Ovary (tissue), 7 donors: ENCODE measurements at regions not wholly inside any gene's neighbourhood (a gene's known extent, or its start where the extent isn't known, plus 50 kb on each side); places are given as distances from the start of the nearest gene placed in this dataset.

Experiments
- DNase-seq, 5 donors: peaks; one replicate each; pipeline ENCODE4 v3.0.0-alpha.2; 2019 to 2020
- H3K27ac ChIP-seq, 2 donors: fragments of 200-600 bp; one replicate each; pipeline versions ENCODE4 v1.5.1 to v1.8.0; 2019 to 2022
- H3K27me3 ChIP-seq: fragments of 200-600 bp; one replicate; pipeline ENCODE4 v1.8.0; 2022
- H3K36me3 ChIP-seq: fragments of 200-600 bp; sonication (generic); one replicate; pipeline ENCODE4 v1.5.1; 2019
- H3K4me1 ChIP-seq: one replicate; pipeline ENCODE4 v1.8.1; 2013; ENCODE audit warnings: mild to moderate bottlenecking, moderate library complexity; ENCODE audit not compliant: insufficient read depth
- H3K4me3 ChIP-seq: fragments of 200-600 bp; sonication (generic); one replicate; pipeline ENCODE4 v1.5.1; 2017
- H3K9me3 ChIP-seq, 2 donors: fragments of 200-600 bp in 1 of 2; sonication (generic) in 1 of 2; one replicate each; pipeline versions ENCODE4 v1.5.1 to v1.8.1; 2013 to 2019; ENCODE audit warnings: mild to moderate bottlenecking in 1 of 2, moderate library complexity in 1 of 2
- CTCF ChIP-seq, 3 donors: fragments of 450-650 bp in 2 of 3; fragments of 200-600 bp in 1 of 3; IDR thresholded peaks; one replicate each; pipeline versions ENCODE4 v1.5.1 to v1.8.0; 2016 to 2022; ENCODE audit warnings: antibody characterized with exemption in 3 of 3, mild to moderate bottlenecking in 1 of 3
- EP300 ChIP-seq: sonication (generic); formaldehyde crosslinking; IDR thresholded peaks from one replicate; pipeline ENCODE4 v1.6.1; 2017; ENCODE audit warnings: antibody characterized with exemption
- POLR2A ChIP-seq: fragments of 450-650 bp; IDR thresholded peaks from one replicate; pipeline ENCODE4 v1.6.1; 2017; ENCODE audit warnings: antibody characterized with exemption, mild to moderate bottlenecking, moderate library complexity
- WGBS, 3 donors: extraction: QIAGEN DNeasy Blood & Tissue Kit in 1 of 3; methylation state at CpG; one replicate each; pipeline versions ENCODE4 v1.1.5 to v1.1.7; 2013 to 2017; 5-methylcytosine and 5-hydroxymethylcytosine counted together
- intact Hi-C, 4 donors: fragments of 100-400 bp; cut with DNase I; formaldehyde crosslinking; loops; one replicate each; pipeline versions ENCODE4 v1.11.0 to v1.15.1; 2022 to 2023
- donor health status: DM: no; HTN: no; CAD: no; lungs with moderate emphysema.
- donor health status: DM: no; HTN: no; CAD: no.
- donor health status: Bipolar disorder and iron deficiency.
- donor health status: DM: no; HTN: no; CAD: no.
- donor health status: DM: yes; HTN: yes; CAD: no.

GRCh38 chr16:62404842-62405611 is 368.8 kb upstream of the CDH8 start:
- 56 to 88% (median 61%) methylated on average over 1 of the region's 1 CpG for WGBS, 3 donors
- H3K4me1 ChIP-seq: no peaks in the 10 kb centered on the region
- no peak overlapping the region for H3K4me3 ChIP-seq
- DNase-seq: no peak
- H3K36me3 ChIP-seq: no peaks in the 10 kb centered on the region
- no peaks in the 10 kb centered on the region for H3K27me3 ChIP-seq
- no peak for TF ChIP-seq POLR2A
- TF ChIP-seq EP300: no peak
- no peak for TF ChIP-seq CTCF (IDR thresholded peaks at IDR 0.05)
- H3K9me3 ChIP-seq: no peaks in the 10 kb centered on the region
- no peak overlapping the region for H3K27ac ChIP-seq
- intact Hi-C loops: no loop called here

- Histone ChIP-seq H3K4me1 (no peaks in the 10 kb centered on the region), H3K27ac (no peak overlapping the region), H3K36me3 (no peaks in the 10 kb centered on the region), H3K4me3 (no peak overlapping the region), H3K27me3 (no peaks in the 10 kb centered on the region), H3K9me3 (no peaks in the 10 kb centered on the region)
- 66 to 83% (median 74%) methylated on average over 6 of the region's 6 CpGs for WGBS, 3 donors
- intact Hi-C loops: no loop called here
- DNase-seq: no peak
- TF ChIP-seq CTCF (IDR thresholded peaks at IDR 0.05) (no peak), EP300 (no peak), POLR2A (no peak)
Observed at GRCh38 chr16:62392698-62393097, 356.5 kb upstream of the CDH8 start.

GRCh38 chr16:62391940-62392339 is 355.7 kb upstream of the CDH8 start:
- no peaks in the 10 kb centered on the region for H3K27me3 ChIP-seq

GRCh38 chr16:62391134-62391533 is 354.9 kb upstream of the CDH8 start:
- Histone ChIP-seq H3K27ac (no peak overlapping the region), H3K27me3 (no peaks in the 10 kb centered on the region), H3K36me3 (no peaks in the 10 kb centered on the region), H3K9me3 (no peaks in the 10 kb centered on the region), H3K4me1 (no peaks in the 10 kb centered on the region), H3K4me3 (no peak overlapping the region)
- no peak for DNase-seq
- intact Hi-C loops: no loop called here
- WGBS, 3 donors: 79 to 84% (median 82%) methylated on average over 1 of the region's 1 CpG
- TF ChIP-seq CTCF (IDR thresholded peaks at IDR 0.05) (no peak), POLR2A (no peak)

More at GRCh38 chr16:62391940-62392339, 355.7 kb upstream of the CDH8 start:
- Histone ChIP-seq H3K4me3 (no peak overlapping the region), H3K36me3 (no peaks in the 10 kb centered on the region), H3K9me3 (no peaks in the 10 kb centered on the region), H3K27ac (no peak overlapping the region), H3K4me1 (no peaks in the 10 kb centered on the region)
- TF ChIP-seq POLR2A: no peak
- no peak for TF ChIP-seq EP300
- TF ChIP-seq CTCF (IDR thresholded peaks at IDR 0.05): no peak
- WGBS, 3 donors: 88 to 91% (median 88%) methylated on average over 8 of the region's 8 CpGs
- DNase-seq: no peak
- intact Hi-C loops: no loop called here
